T1000 (cell line): ENCODE measurements at regions not wholly inside any gene's neighbourhood (a gene's known extent, or its start where the extent isn't known, plus 50 kb on each side); places are given as distances from the start of the nearest gene placed in this dataset.
"Not testable (repeated sequence)": the region's sequence is repeated elsewhere in the genome, so short reads cannot be mapped to it uniquely, and the experiment has no call there.

Experiments
- DNase-seq: peaks from one replicate; lab custom pipeline; 2025; ENCODE audit warnings: mixed read lengths; lab: John Stamatoyannopoulos, UW

DNA sequence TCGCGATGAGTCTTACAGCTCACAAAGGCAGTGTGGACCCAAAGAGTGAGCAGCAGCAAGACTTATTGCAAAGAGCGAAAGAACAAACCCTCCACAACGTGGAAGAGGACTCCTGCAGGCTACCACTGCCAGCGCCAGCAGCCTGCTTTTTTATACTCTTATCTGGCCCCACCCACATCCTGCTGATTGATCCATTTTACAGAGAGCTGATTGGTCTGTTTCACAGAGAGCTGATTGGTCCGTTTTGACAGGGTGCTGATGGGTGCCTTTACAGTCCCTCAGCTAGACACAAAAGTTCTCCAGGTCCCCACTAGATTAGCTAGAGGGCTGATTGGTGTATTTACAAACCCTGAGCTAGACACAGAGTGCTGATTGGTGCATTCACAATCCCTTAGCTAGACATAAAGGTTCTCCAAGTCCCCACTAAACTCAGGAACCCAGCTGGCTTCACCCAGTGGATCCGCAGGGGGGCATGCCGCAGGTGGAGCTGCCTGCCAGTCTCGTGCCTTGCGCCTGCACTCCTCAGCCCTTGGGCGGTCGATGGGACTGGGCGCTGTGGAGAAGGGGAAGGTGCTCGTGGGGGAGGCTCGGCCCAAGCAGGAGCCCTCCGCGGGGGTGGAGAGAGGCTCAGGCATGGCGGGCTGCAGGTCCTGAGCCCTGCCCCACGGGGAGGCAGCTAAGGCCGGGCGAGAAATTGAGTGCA is 75.7 kb downstream of the QDPR start:
- not testable (repeated sequence) for DNase-seq

DNA sequence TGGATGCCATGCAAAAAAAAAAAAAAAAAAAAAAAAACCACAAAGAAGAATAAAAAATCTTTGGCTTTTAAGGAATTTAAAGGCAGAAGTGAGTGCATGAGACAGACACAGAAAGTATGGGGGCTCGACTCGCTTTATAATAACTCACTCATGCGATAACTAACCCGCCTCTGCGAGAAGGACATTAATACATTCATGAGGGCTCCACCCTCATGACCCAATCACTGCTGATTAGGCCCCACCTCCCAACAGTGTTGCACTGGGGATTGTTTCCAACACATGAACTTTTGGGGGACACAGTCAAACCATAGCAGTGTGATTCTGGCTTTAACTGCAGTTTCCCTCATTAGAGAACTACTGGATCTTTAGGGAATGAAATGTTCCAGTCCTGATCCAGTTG is 78.1 kb downstream of the QDPR start:
- DNase-seq: no peak

DNA sequence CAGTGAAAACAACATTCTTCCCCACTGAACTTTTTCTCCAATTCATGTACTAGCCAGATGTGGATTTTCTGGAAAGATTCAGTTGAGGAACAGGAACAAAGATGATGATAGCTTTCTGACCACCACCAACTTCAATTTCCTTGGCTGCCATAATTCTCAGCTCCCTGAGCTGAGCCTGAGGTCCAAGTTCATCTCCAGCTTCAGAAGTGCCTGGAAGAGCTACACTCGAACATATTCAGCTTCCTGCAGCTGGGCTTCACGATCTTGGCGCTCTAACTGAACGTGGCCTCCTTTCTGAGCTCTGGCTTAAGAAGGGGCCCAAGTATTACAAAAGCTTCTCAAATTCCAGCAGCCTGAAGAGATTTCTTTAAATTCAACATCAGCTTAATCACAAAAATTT is 83.9 kb downstream of the QDPR start:
- no peak for DNase-seq

DNA sequence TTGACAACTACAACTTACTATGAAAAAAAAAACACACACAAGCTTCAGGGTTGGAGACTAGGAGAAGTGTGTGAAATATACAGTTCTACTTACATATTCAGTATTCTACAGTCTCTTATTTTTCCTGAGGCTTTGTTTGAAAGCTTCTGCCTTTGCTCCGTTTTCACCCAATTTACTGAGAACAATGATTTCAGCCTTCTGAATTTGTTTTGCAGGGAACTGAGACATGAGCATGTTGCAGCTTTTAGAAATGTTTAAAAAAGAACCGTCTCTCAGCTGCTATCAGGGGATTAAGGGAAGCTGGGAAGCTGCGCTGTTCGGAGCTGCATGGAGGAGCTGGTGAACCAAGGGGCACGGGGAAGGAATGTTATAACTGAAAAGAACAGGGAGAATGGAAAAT is 85.7 kb downstream of the QDPR start:
- DNase-seq: no peak

DNA sequence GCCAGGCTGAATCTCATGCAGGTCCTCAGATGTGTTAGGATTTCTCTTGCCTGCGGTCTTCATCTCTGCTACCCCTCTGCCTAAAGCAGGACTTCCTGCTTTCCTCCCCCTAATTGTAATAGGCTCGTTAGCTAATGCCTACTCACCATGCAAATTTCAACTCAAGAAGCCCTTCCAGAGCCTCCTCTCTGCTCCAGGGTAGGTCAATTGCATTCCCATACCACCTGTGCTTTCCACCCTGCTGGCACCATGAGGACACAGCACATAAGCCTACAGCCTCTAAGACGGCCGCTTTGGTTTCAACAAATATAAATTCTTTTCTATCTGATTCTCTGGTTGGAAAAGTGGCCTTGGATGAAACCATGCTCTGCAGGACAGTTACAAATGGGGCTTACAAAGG is 93.9 kb downstream of the QDPR start:
- DNase-seq: no peak

DNA sequence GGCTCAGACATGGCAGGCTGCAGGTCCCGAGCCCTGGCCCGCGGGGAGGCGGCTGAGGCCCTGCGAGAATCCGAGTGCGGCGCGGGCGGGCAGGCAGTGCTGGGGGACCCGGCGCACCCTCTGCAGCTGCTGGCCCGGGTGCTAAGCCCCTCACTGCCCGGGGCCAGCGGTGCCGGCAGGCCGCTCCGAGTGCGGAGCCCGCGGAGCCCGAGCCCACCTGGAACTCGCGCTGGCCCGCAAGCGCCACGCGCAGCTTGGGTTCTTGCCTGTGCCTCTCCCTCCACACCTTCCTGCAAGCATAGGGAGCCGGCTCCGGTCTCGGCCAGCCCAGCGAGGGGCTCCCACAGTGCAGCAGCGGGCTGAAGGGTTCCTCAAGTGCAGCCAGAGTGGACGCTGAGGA is 97.5 kb downstream of the QDPR start:
- DNase-seq: no peak

DNA sequence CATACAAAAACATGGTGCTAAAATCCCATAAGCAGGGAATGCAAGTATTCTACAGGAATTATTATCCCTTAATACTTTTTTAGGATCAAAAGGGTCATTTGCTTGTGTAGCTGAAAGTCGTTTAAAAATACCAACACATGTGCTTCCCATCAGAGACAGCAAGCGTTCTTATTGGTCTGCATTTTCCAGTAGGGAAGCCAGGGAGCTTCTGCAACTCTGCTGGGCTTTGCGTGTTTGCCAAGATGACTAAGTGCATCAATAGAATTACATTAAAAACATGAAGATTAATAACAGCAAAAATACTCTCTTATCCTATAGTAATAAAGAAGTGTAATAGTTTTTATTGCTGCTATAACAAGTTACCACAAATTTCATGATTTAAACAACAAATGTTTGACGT is 111.2 kb downstream of the QDPR start:
- DNase-seq: no peak

DNA sequence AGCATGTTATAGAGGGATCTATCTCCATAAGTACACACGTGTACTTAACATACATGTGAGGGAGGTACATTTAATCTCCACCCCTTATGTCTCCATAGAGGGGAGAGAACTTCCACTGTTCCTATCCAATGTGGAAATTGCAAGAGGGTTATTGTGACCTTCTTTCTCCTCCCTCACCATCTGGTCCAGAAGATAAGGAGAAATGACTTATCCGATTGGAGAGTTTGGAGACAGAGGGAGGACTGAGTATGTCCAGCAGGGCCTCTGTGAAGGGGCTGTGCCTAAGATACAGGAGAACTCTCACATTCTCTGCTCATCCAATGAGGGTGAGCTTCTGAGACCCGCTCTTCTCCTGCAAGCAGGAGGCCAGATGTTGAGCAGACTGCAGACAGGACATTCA is 113.1 kb downstream of the QDPR start:
- no peak for DNase-seq

DNA sequence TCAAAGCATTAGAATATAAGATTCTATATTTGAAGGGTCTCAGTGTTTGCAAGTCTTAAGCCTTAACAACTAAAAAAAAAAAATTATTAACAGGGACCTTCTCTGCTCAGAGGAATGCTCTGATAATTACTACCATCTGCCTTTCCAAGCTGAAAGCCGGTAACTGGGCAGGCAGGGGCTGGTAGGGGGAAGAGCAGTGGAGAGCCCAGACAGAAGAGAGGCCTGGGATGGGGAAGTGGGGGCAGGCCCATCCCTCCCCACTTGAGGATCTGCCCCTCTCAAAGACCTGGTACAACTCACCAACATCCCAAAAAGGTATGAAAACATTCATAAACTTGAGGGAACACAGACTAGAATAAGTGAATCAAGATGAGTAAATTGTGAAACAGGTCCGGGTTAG is 113.9 kb downstream of the QDPR start:
- DNase-seq: no peak

DNA sequence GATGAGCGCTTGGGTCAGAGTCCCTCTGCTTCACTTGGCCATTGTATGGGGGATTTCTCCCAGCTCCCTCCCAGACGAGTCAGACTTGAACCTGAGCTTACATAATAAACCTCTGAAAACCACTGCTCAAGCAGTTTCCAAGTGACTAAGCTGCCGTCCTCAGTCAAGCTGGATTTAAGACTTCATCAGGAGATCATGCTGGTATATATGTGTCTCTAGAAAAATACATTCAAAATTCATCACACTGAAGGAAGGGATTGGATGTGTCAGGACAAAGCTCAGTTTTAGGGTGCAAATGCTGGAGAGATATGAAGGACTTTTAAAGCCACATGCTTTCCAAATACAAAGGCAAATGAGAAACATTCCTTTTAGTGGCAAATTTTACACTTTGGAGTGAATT is 114.3 kb downstream of the QDPR start:
- no peak for DNase-seq

DNA sequence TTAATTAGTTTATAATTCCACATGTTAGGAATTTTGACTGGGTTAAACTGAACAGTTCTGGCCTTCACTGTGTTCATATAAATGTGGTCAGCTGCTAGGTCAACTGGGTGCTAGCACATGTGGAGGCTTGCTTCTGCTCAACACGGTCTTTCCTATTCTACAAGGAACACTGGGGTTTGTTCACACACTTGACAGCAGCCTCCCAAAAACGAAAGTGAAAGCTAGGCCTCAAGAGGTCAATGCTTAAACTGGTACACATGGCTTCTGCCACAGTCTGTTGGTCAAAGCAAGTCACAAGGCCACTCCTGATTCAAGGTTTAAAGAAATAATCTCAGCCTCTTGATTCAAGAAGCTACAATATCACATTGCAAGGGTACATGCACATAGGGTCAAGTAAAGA is 126.5 kb downstream of the QDPR start:
- no peak for DNase-seq

DNA sequence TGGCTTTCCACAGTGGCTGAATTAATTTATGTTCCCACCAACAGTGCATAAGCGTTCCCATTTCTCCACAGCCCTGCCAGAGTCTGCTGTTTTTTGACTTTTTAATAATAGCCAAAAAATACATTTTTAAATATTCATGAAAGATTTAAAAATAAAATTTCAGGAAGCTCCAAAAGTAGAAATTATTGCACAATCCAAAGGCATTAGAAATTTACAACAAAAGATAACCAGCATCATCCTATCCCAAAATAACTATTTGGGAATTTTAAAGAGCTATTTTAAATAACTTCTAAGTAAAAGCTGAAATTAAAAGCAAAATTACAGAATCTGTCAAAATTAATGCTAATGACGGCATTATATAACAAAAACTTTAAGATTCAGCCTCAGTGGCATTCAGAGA is 131.5 kb downstream of the QDPR start:
- DNase-seq: no peak

DNA sequence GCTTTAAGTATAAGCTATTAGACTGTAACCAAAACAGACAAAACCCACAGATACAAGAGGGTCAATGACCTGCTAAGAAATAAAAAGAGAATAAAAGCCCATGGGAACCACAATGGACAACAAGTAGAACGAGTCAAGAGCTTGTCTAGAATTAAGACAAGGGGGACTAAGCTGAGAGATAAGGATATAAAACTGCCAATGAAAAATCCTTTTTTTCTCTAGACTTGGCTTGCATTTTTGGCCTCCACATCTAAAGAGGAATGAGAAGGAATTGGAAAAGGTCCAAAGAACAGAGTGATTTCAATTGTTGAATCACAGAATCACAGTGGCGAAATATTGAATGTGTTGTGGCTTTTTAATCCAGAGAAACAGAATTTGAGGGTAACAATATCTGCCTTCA is 135.7 kb downstream of the QDPR start:
- no peak for DNase-seq

DNA sequence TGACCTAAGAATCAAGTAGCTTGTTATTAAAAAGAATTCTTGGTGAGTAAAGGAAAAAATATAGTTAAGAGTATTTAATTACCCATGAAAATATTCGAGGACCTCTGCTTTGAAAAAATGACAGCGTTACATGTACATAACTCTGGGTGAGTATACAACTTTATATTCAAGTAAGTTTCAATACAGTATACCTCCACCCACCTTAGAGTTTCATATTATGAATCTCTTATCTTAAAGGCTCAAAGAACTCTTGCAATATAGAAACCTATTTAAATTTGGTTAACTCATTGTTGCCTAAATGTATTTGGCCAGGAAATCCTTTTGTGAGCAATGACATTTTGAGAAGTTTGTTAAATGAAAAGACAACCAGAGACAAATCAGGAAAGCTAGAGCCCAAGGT is 138.2 kb downstream of the QDPR start:
- no peak for DNase-seq

DNA sequence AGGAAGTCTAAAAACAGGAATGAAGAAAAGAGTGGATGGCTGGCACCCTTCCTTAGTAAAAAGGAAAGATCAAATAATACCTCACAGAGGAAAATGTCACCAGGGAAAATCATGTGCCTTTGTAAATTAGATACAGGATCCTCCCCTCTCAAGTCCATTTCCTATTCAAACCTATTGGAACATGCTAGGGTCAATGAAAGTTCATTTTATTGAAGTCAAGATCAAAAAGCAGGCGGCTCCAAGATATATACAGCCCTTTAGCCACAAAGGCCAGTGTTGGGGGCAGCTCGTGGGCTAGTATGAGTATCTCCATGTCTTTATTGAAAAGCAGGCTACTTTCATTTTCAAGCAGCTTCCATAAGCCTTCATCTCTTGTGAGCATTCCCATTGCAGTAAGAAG is 141.1 kb downstream of the QDPR start:
- DNase-seq: no peak

DNA sequence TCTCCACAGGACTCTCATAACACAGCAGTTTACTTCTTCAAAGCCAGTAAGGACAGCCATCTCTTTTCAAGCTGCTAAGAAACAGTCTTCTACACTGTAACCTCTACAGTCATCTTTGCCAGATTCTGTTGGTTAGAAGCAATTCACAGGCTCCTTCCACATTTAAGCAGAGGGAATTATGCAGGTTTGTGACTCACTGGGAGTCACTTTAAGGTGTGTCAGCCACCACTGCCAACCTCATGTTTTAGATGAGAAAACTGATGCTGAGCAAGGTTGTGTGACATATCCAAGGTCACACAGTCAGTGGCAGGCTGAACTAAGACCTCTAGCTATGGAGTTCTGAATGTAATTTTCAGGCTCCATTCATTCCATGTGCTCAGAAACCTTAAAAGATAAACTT is 143.5 kb downstream of the QDPR start:
- no peak for DNase-seq

DNA sequence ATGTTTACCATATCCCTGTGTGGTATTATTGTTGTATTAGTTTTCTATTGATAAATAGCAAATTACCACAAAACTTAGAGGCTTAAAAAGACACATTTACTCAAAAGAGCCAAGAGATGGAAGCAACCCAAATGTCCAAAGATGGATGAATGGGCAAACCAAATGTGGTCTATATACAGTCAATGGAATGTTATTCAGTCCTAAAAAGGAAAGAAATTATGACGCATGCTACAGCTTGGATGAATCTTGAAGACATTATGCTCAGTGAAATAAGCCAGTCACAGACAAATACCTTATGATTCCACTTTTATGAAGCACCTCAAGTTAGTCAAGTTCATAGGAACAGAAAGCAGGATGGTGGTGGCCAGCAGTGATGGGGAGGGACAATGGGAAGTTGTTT is 144.7 kb downstream of the QDPR start:
- no peak for DNase-seq

DNA sequence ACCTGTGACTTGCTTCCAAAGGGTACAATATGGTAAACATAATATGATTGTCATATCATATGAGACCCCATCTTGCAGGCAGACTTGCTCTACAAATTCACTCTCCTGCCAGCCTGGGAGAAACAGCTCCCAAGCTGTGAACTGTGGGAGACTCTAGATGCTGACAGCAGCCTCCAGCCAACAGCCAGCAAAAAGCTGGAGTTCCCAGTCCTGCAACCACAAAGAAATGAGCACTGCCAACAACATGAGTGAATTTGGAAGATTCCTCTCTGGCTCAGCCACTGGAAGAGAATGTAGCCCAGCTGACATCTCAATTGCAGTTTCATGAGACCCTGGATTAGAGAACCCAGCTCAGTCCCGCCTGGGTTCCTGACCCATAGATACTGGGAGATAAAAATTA is 145.4 kb downstream of the QDPR start:
- DNase-seq: no peak

DNA sequence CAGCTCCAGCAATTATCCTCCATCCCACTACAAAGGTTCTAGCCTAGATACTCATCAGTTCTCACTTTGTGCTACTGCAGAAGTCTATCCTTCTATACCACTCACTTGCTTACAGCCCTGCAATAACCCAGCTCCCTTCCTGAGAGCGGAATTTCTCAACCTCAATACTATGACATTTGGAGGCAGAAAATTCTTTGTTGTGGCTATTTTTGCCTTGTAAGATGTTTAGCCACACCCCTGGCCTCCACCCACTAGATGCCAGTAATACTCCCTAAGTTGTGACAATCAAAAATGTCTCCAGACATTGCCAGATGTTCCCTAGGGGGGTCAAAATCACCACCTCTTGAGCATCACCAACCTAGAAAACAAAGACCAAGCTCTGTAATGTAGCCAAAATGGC is 149.5 kb downstream of the QDPR start:
- no peak for DNase-seq

DNA sequence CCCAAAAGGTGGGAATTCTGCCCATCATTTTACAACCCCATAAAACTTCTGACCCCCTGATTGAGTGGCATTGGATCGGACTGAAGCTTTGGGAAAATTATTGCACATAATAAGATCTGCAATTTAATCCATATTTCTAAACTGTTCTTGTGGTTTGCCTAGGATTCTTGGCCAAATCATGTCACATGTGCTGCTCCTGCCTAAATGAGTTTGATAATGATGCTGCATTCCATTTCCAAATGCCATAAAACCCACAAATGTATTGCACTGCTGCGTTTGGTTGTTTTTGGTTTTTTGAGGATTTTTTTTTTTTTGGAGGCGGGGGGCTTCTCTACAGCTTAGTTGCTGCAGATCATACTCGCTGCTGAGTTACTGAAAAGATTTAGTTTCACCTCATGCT is 153.6 kb downstream of the QDPR start:
- no peak for DNase-seq

DNA sequence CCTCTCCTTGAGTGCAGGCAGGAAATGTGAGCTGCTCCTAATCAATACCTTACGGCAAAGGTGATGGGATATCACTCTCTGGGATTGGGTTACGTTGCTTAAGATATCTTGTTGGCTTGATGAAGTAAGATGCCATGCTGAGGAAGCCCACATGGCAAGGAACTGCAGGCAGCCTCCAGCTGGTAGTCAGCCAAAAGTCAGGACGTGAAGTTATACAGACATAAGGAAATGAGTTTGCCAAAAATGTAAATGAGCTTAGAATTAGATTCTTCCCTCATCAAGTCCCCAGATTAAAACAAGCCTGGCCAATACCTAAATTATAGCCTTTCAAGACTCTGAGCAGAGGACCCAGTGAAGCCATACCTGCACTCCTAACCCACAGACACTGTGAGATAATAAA is 155.0 kb downstream of the QDPR start:
- no peak for DNase-seq

DNA sequence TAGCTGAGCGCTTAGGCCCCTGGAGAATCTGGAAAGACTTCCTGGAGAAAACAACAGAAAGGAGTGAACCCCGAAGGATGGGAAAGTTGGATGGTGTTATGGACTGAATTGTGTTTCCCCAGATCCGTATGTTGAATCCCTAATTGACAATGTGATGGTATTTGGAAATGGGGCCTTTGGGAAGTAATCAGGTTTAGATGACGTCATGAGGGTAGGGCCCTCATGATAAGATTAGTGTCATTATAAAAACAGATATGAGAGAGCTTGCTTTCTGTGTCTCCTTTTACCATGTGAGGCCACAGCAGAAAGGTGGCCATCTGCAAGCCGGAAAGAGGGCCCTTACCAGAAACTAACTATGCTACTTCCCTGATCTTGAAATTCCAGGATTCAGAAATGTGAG is 159.5 kb downstream of the QDPR start:
- DNase-seq: no peak

DNA sequence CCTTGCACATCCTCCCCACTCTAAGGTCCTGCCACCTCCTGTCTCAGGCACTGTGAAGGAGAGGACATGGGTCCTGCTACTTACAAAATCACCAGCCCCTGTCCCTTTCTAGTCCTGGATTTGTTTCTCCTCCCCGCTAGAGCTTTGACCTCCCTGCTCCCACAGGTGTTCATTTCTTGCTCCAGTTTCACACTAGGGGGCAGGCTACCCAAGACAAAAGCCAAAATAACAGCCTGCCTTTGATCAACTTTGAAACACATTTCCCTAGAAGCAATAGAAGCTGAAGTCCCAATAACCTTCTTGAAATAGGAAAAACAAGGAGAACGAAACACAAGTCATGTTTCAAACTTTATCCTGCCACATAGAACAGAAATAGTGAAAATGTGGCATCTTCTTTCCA is 164.4 kb downstream of the QDPR start:
- no peak for DNase-seq

DNA sequence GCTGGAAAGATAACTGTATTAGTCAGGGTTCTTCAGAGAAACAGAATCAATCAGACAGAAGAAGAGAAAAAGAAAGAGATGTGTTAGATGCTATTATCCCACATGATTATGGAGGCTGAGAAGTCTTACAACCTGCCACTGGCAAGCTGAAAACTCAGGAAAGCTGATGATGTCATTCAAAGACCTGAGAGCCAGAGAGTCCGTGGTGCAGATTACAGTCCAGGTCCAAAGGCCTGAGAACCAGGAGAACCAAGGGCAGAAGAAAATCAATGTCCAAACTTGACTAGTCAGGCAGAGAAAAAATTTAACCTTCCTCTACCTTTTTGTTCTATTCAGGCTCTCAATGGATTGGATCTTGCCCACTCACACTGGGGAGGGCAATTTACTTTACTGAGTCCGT is 172.5 kb downstream of the QDPR start:
- no peak for DNase-seq

DNA sequence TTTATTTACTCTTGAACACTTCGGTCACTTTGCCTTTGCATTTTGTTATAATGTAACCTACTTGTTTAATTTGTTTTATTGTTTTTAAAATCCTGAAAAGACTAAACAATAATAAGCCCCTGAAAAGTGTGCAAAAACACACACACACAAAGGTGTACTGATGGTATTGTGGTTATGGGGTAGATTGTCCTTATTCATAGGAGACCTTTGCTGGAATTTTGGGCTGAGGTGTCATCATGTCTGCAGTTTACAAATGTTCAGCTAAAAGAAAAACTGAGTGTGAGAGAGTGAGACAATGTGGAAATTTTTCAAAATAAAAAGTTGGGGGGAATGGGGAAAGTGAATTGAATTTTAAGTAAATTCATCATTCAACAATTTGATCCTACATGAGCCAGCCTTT is 174.9 kb downstream of the QDPR start:
- DNase-seq: no peak
